ENCODE measurements at regions not wholly inside any gene's neighbourhood (a gene's known extent, or its start where the extent isn't known, plus 50 kb on each side); places are given as distances from the start of the nearest gene placed in this dataset.

GRCh38 chr1:119302011-119302410 lies 66.6 kb upstream of the HAO2 start:
- Histone ChIP-seq H3K36me3 (no peaks in the 10 kb centered on the region), H3K27ac (no peak overlapping the region), H3K4me3 (no peak overlapping the region), H3K9me3 (no peaks in the 10 kb centered on the region), H3K27me3 (no peaks in the 10 kb centered on the region), H3K4me1 (no peaks in the 10 kb centered on the region)
- TF ChIP-seq POLR2A (IDR thresholded peaks at IDR 0.05) (no peak), CTCF (IDR thresholded peaks at IDR 0.05) (no peak)
- intact Hi-C loops (cut with DNase I; ENCODE audit: low total_unique reads), result no loop called here
- no peak for DNase-seq

- Histone ChIP-seq H3K9me3 (no peaks in the 10 kb centered on the region), H3K27ac (no peak overlapping the region), H3K4me1 (no peaks in the 10 kb centered on the region), H3K27me3 (no peaks in the 10 kb centered on the region), H3K4me3 (no peak overlapping the region), H3K36me3 (no peaks in the 10 kb centered on the region)
- intact Hi-C loops (cut with DNase I; ENCODE audit: low total_unique reads), result no loop called here
- DNase-seq, result no peak
- TF ChIP-seq POLR2A (IDR thresholded peaks at IDR 0.05), result no peak
- no peak for TF ChIP-seq CTCF (IDR thresholded peaks at IDR 0.05)
Measured at GRCh38 chr1:119308130-119308700, 60.4 kb upstream of the HAO2 start.

DNA sequence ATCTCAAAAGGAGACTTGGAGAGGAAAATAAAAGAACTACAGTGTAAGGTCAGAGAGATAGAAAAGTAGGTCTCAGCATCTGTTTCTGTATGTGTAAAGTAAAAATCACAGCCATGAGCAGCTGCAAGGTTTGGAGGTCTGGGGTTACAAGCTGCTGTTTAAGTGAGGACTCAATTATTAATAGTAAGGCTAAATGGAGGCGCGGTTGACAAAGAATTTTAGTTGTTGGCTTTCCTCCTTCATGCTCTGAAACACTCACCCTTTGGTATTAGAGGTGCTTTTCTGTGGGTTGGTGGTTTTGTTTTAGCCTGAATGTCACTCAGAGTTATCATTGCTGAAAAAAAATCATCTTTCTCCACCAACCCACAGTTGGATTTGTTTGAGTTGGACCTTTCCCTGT lies 59.8 kb upstream of the HAO2 start:
- H3K27me3 ChIP-seq, result no peaks in the 10 kb centered on the region
- intact Hi-C loops (cut with DNase I; ENCODE audit: low total_unique reads), result no loop called here
- no peak for DNase-seq

GRCh38 chr1:119310301-119310700 lies 58.3 kb upstream of the HAO2 start:
- no peak overlapping the region for H3K27ac ChIP-seq
- no peak for DNase-seq
- H3K4me3 ChIP-seq, result no peak overlapping the region
- TF ChIP-seq CTCF (IDR thresholded peaks at IDR 0.05) (no peak), POLR2A (IDR thresholded peaks at IDR 0.05) (no peak)
- H3K27me3 ChIP-seq, result no peaks in the 10 kb centered on the region
- intact Hi-C loops (cut with DNase I; ENCODE audit: low total_unique reads), result no loop called here
- H3K36me3 ChIP-seq, result no peaks in the 10 kb centered on the region
- no peaks in the 10 kb centered on the region for H3K4me1 ChIP-seq
- H3K9me3 ChIP-seq, result no peaks in the 10 kb centered on the region

More for the DNA sequence above, 59.8 kb upstream of the HAO2 start:
- Histone ChIP-seq H3K4me3 (no peak overlapping the region), H3K36me3 (no peaks in the 10 kb centered on the region), H3K9me3 (no peaks in the 10 kb centered on the region), H3K27ac (no peak overlapping the region), H3K4me1 (no peaks in the 10 kb centered on the region)
- no peak for TF ChIP-seq POLR2A (IDR thresholded peaks at IDR 0.05)
- TF ChIP-seq CTCF (IDR thresholded peaks at IDR 0.05), result no peak

GRCh38 chr1:119312500-119312899 lies 56.1 kb upstream of the HAO2 start:
- Histone ChIP-seq H3K9me3 (no peaks in the 10 kb centered on the region), H3K36me3 (no peaks in the 10 kb centered on the region), H3K4me1 (no peaks in the 10 kb centered on the region), H3K27ac (no peak overlapping the region), H3K4me3 (no peak overlapping the region), H3K27me3 (no peaks in the 10 kb centered on the region)
- TF ChIP-seq POLR2A (IDR thresholded peaks at IDR 0.05) (no peak), CTCF (IDR thresholded peaks at IDR 0.05) (no peak)
- intact Hi-C loops (cut with DNase I; ENCODE audit: low total_unique reads), result no loop called here
- DNase-seq, result no peak
